HCT116 (cell line): ENCODE measurements at regions not wholly inside any gene's neighbourhood (a gene's known extent, or its start where the extent isn't known, plus 50 kb on each side); places are given as distances from the start of the nearest gene placed in this dataset.

Experiments used
- ATAC-seq: fragments of 200-7000 bp; cut with Tn5 transposase; 2 replicates; pipeline ENCODE4 v1.9.1; 2020; ENCODE audit warnings: mild to moderate bottlenecking, moderate library complexity
- BruUV-seq: library from RNA; stranded (reverse); fragments of 400-500 nt; replicated peaks from 2 replicates; lab custom pipeline; 2021; lab: Mats Ljungman, UMichigan
- CTCF ChIA-PET: fragments of 300-600 bp; sonication (Branson Sonifier 250); formaldehyde crosslinking; loops from one replicate; lab custom pipeline; 2021; ENCODE audit warnings: antibody characterized with exemption; lab: Charles Lee
- POLR2A ChIA-PET: fragments of 300-600, 350-600 bp; sonication (Branson Sonifier 250); formaldehyde crosslinking; loops from one replicate; lab custom pipeline; 2021; ENCODE audit warnings: antibody characterized with exemption; lab: Charles Lee
- RAD21 ChIA-PET, 2 experiments: fragments of 300-600 bp; sonication (Branson Sonifier 250); formaldehyde crosslinking; loops; one replicate each; lab custom pipeline; 2023; ENCODE audit warnings: low total read pairs in 2 of 2; ENCODE audit not compliant: uncharacterized antibody in 2 of 2, unreplicated experiment in 2 of 2, low non-redundant PET in 1 of 2; lab: Charles Lee
- DNase-seq: peaks from one replicate; pipeline ENCODE4 v3.0.0-alpha.2; 2010; ENCODE audit warnings: low read depth, low spot score
- H2AFZ ChIP-seq: fragments of 200-600 bp; shearing (Covaris generic), sonication (generic); 2 replicates; pipeline ENCODE4 v1.6.1; 2017; ENCODE audit warnings: low read depth, mixed run types, mixed read lengths, antibody characterized with exemption, low read length; ENCODE audit not compliant: poor library complexity, severe bottlenecking
- H3K27ac ChIP-seq: 2 replicates; pipeline ENCODE4 v1.5.1; 2012; ENCODE audit warnings: low read depth, low read length
- H3K27me3 ChIP-seq: fragments of 200-600 bp; sonication (generic); 2 replicates; pipeline ENCODE4 v1.6.1; 2016; ENCODE audit warnings: mixed run types, low read length, mixed read lengths; ENCODE audit not compliant: insufficient read depth
- H3K36me3 ChIP-seq, 2 experiments: fragments of 200-500 bp in 1 of 2; fragments of 200-600 bp in 1 of 2; sonication (Bioruptor generic) in 1 of 2; sonication (generic) in 1 of 2; 2 replicates each; pipeline versions ENCODE4 v1.5.1 to v1.6.1; 2014 to 2016; ENCODE audit warnings: low read length in 2 of 2, inconsistent platforms in 1 of 2, mixed read lengths in 1 of 2, mixed run types in 1 of 2; ENCODE audit not compliant: insufficient read depth in 2 of 2, control insufficient read depth in 1 of 2
- H3K4me1 ChIP-seq, 2 experiments: fragments of 200-600 bp in 1 of 2; sonication (generic) in 1 of 2; 2 replicates each; pipeline versions ENCODE4 v1.5.1 to v1.6.1; 2012 to 2017; ENCODE audit warnings: low read length in 2 of 2, inconsistent platforms in 1 of 2, mild to moderate bottlenecking in 1 of 2, mixed read lengths in 1 of 2, mixed run types in 1 of 2, moderate library complexity in 1 of 2; ENCODE audit not compliant: insufficient read depth in 2 of 2, control insufficient read depth in 1 of 2
- H3K4me2 ChIP-seq: fragments of 200-600 bp; sonication (generic); 2 replicates; pipeline ENCODE4 v1.6.1; 2017; ENCODE audit warnings: mixed run types, low read length, mixed read lengths
- H3K4me3 ChIP-seq, 2 experiments: fragments of 200-600 bp in 1 of 2; sonication (generic) in 1 of 2; replicated peaks in 1 of 2; 2 replicates each; pipeline ENCODE4 v1.5.1; 2011 to 2016; ENCODE audit warnings: low read length in 2 of 2, control low read depth in 1 of 2, low read depth in 1 of 2, mild to moderate bottlenecking in 1 of 2, mixed read lengths in 1 of 2, mixed run types in 1 of 2
- H3K79me2 ChIP-seq: fragments of 200-600 bp; sonication (generic); 2 replicates; pipeline ENCODE4 v1.6.1; 2017; ENCODE audit warnings: mild to moderate bottlenecking, mixed run types, low read length, moderate library complexity, mixed read lengths; ENCODE audit not compliant: insufficient read depth
- H3K9ac ChIP-seq: fragments of 200-600 bp; sonication (generic); 2 replicates; pipeline ENCODE4 v1.6.1; 2016; ENCODE audit warnings: low read length, mixed read lengths
- H3K9me2 ChIP-seq: fragments of 200-600 bp; sonication (generic), shearing (Covaris generic); 2 replicates; pipeline ENCODE4 v1.6.1; 2017; ENCODE audit warnings: mixed run types, mild to moderate bottlenecking, moderate library complexity; ENCODE audit not compliant: insufficient read depth
- H3K9me3 ChIP-seq, 2 experiments: fragments of 200-500 bp in 1 of 2; fragments of 200-600 bp in 1 of 2; sonication (Bioruptor generic) in 1 of 2; sonication (generic) in 1 of 2; 2 replicates each; pipeline ENCODE4 v1.6.1; 2014 to 2017; ENCODE audit warnings: low read length in 2 of 2, mixed read lengths in 2 of 2, inconsistent platforms in 1 of 2, low read depth in 1 of 2, mild to moderate bottlenecking in 1 of 2, mixed run types in 1 of 2, moderate library complexity in 1 of 2; ENCODE audit not compliant: control insufficient read depth in 1 of 2, insufficient read depth in 1 of 2
- H4K20me1 ChIP-seq: fragments of 200-600 bp; sonication (generic), shearing (Covaris generic); 2 replicates; pipeline ENCODE4 v1.6.1; 2017; ENCODE audit warnings: mixed run types, mild to moderate bottlenecking, moderate library complexity; ENCODE audit not compliant: insufficient read depth
- ATF3 ChIP-seq: IDR thresholded peaks from 2 replicates; pipeline ENCODE4 v1.6.1; 2012
- CBX3 ChIP-seq: IDR thresholded peaks from 2 replicates; pipeline ENCODE4 v1.6.1; 2012; ENCODE audit warnings: low read depth
- CEBPB ChIP-seq: IDR thresholded peaks from 2 replicates; pipeline ENCODE4 v1.6.1; 2012; ENCODE audit warnings: low read depth
- CTCF ChIP-seq, 3 experiments: fragments of 200-600 bp in 1 of 3; sonication (generic) in 1 of 3; IDR thresholded peaks in 2 of 3; conservative IDR thresholded peaks in 1 of 3; 2 replicates each; pipeline ENCODE4 v1.5.1; 2012 to 2017; ENCODE audit warnings: low read depth in 2 of 3, low read length in 2 of 3, antibody characterized with exemption in 1 of 3, borderline replicate concordance in 1 of 3, control low read depth in 1 of 3, mild to moderate bottlenecking in 1 of 3, mixed read lengths in 1 of 3, mixed run types in 1 of 3, moderate library complexity in 1 of 3; ENCODE audit not compliant: insufficient read depth in 1 of 3
- EGR1 ChIP-seq: IDR thresholded peaks from 2 replicates; pipeline ENCODE4 v1.6.1; 2012; ENCODE audit warnings: low read depth
- EZH2 ChIP-seq: fragments of 200-600 bp; sonication (generic); IDR thresholded peaks from 2 replicates; pipeline ENCODE4 v1.6.1; 2017; ENCODE audit warnings: antibody characterized with exemption, mixed run types
- EZH2phosphoT487 ChIP-seq: fragments of 200-600 bp; IDR thresholded peaks from 2 replicates; pipeline ENCODE4 v1.6.1; 2018; ENCODE audit warnings: antibody characterized with exemption, borderline replicate concordance
- FOSL1 ChIP-seq: IDR thresholded peaks from 2 replicates; pipeline ENCODE4 v1.6.1; 2012; ENCODE audit warnings: low read depth
- JUND ChIP-seq: IDR thresholded peaks from 2 replicates; pipeline ENCODE4 v1.6.1; 2012
- MAX ChIP-seq: IDR thresholded peaks from 2 replicates; pipeline ENCODE4 v1.6.1; 2012
- POLR2A ChIP-seq: IDR thresholded peaks from 2 replicates; pipeline ENCODE4 v1.7.0; 2011; ENCODE audit warnings: borderline replicate concordance; ENCODE audit not compliant: insufficient read depth, insufficient read length; ENCODE audit errors: extremely low read depth
- POLR2AphosphoS5 ChIP-seq: IDR thresholded peaks from 2 replicates; pipeline ENCODE4 v1.6.1; 2011; ENCODE audit warnings: mild to moderate bottlenecking, low read depth, low read length, moderate library complexity
- REST ChIP-seq: IDR thresholded peaks from 2 replicates; pipeline ENCODE4 v1.6.1; 2012; ENCODE audit warnings: low read depth
- SIN3A ChIP-seq: IDR thresholded peaks from 2 replicates; pipeline ENCODE4 v1.6.1; 2012; ENCODE audit warnings: low read depth
- SP1 ChIP-seq: IDR thresholded peaks from 2 replicates; pipeline ENCODE4 v1.6.1; 2012; ENCODE audit warnings: low read depth
- SRF ChIP-seq: IDR thresholded peaks from 2 replicates; pipeline ENCODE4 v1.6.1; 2012; ENCODE audit warnings: low read depth
- TCF7L2 ChIP-seq: IDR thresholded peaks from 2 replicates; pipeline ENCODE4 v1.7.0; 2011; ENCODE audit warnings: borderline replicate concordance, inconsistent platforms; ENCODE audit not compliant: insufficient read depth, insufficient read length; ENCODE audit errors: extremely low read depth
- YY1 ChIP-seq: IDR thresholded peaks from 2 replicates; pipeline ENCODE4 v1.6.1; 2011; ENCODE audit warnings: low read length, low read depth, moderate library complexity, mild to moderate bottlenecking; ENCODE audit not compliant: insufficient replicate concordance; ENCODE audit errors: extremely low read depth
- ZFX ChIP-seq: fragments of 450-650 bp; IDR thresholded peaks from 2 replicates; pipeline ENCODE4 v1.6.1; 2017
- ZNF274 ChIP-seq: fragments of 200-500 bp; sonication (Bioruptor generic); IDR thresholded peaks from 2 replicates; pipeline ENCODE4 v1.6.1; 2014; ENCODE audit warnings: mild to moderate bottlenecking, low read depth, low read length, inconsistent platforms
- intact Hi-C: fragments of 100-400 bp; cut with micrococcal nuclease; formaldehyde crosslinking; loops from 2 replicates; pipeline ENCODE4 v1.10.0; 2022

- no peaks in the 10 kb centered on the region for H3K9me2 ChIP-seq
- RAD21 ChIA-PET: no interaction called here
- H3K27ac ChIP-seq: no peak overlapping the region
- no peaks in the 10 kb centered on the region for H3K27me3 ChIP-seq
- CTCF ChIA-PET: no interaction called here
- H3K4me2 ChIP-seq: no peak overlapping the region
- POLR2A ChIA-PET: no interaction called here
- H4K20me1 ChIP-seq: no peaks in the 10 kb centered on the region
- H3K4me1 ChIP-seq: peaks cover 0 to 5% of the 10 kb centered on the region in 2 experiments; a peak in 1 of 4 replicates
- BruUV-seq: no TSS peak
- intact Hi-C loops: no loop called here
- no peak for TF ChIP-seq SIN3A
- TF ChIP-seq MAX: no peak
- no peak for TF ChIP-seq FOSL1
- TF ChIP-seq ZNF274: no peak
- TF ChIP-seq CTCF (IDR thresholded peaks at IDR 0.05 in 2 of 3, conservative IDR thresholded peaks at IDR 0.05 in 1 of 3; ENCODE audit: borderline replicate concordance in 1 of 3, insufficient read depth in 1 of 3, low read depth in 2 of 3, low read length in 2 of 3): no peak
- TF ChIP-seq ATF3: no peak
- no peak for TF ChIP-seq POLR2A
- TF ChIP-seq EGR1: no peak
- no peak for TF ChIP-seq EZH2phosphoT487
- no peak for TF ChIP-seq EZH2
- TF ChIP-seq CBX3: no peak
- TF ChIP-seq TCF7L2: no peak
- TF ChIP-seq POLR2AphosphoS5: no peak
- TF ChIP-seq ZFX: no peak
- no peak for TF ChIP-seq YY1
- no peak for TF ChIP-seq SP1
- no peak for TF ChIP-seq JUND
- TF ChIP-seq CEBPB: no peak
- TF ChIP-seq REST: no peak
- TF ChIP-seq SRF: no peak
- no peak overlapping the region for H2AFZ ChIP-seq
- H3K36me3 ChIP-seq: no peaks in the 10 kb centered on the region
- H3K4me3 ChIP-seq: no peak overlapping the region
- H3K79me2 ChIP-seq: no peaks in the 10 kb centered on the region
- no peak overlapping the region for H3K9ac ChIP-seq
- no peak for DNase-seq
- no peaks in the 10 kb centered on the region for H3K9me3 ChIP-seq
- ATAC-seq: no peak
These were observed 74.4 kb upstream of the ANO4 start for GRCh38 chr12:100720016-100720654.
